Spleen (tissue), 11 donors: ENCODE measurements at regions not wholly inside any gene's neighbourhood (a gene's known extent, or its start where the extent isn't known, plus 50 kb on each side); places are given as distances from the start of the nearest gene placed in this dataset.

Experiments used
- DNase-seq: peaks from one replicate; pipeline ENCODE4 v3.0.0-alpha.2; 2020
- H3K27ac ChIP-seq, 8 donors: fragments of 200-600 bp; sonication (generic) in 7 of 8; 1 replicate in 4 of 8; 2 replicates in 4 of 8; pipeline versions ENCODE4 v1.5.0 to v1.8.0; 2016 to 2021; ENCODE audit warnings: inconsistent platforms in 4 of 8, mild to moderate bottlenecking in 4 of 8, moderate library complexity in 1 of 8
- H3K27me3 ChIP-seq, 7 donors: fragments of 200-600 bp; sonication (generic) in 6 of 7; replicated peaks in 1 of 7; 1 replicate in 4 of 7; 2 replicates in 3 of 7; pipeline versions ENCODE4 v1.5.0 to v1.8.0; 2016 to 2021; ENCODE audit warnings: inconsistent platforms in 3 of 7, mild to moderate bottlenecking in 1 of 7
- H3K36me3 ChIP-seq, 6 donors: fragments of 200-600 bp; sonication (generic) in 5 of 6; 1 replicate in 4 of 6; 2 replicates in 2 of 6; pipeline versions ENCODE4 v1.5.0 to v1.8.0; 2016 to 2021; ENCODE audit warnings: inconsistent platforms in 2 of 6
- H3K4me1 ChIP-seq, 6 donors: fragments of 200-600 bp; sonication (generic) in 5 of 6; 1 replicate in 3 of 6; 2 replicates in 3 of 6; pipeline versions ENCODE4 v1.5.0 to v1.8.0; 2016 to 2021; ENCODE audit warnings: inconsistent platforms in 3 of 6
- H3K4me3 ChIP-seq, 8 donors: fragments of 200-600 bp; sonication (generic) in 7 of 8; 1 replicate in 4 of 8; 2 replicates in 4 of 8; pipeline versions ENCODE4 v1.5.0 to v1.8.0; 2016 to 2021; ENCODE audit warnings: inconsistent platforms in 4 of 8, mild to moderate bottlenecking in 4 of 8, moderate library complexity in 2 of 8
- H3K9me3 ChIP-seq, 8 donors: fragments of 200-600 bp; sonication (generic) in 7 of 8; 1 replicate in 4 of 8; 2 replicates in 4 of 8; pipeline versions ENCODE4 v1.5.0 to v1.8.0; 2016 to 2021; ENCODE audit warnings: inconsistent platforms in 4 of 8
- CTCF ChIP-seq, 11 experiments: fragments of 200-600 bp in 7 of 11; fragments of 450-650 bp in 4 of 11; sonication (generic) in 4 of 11; IDR thresholded peaks in 8 of 11; conservative IDR thresholded peaks in 3 of 11; 1 replicate in 7 of 11; 2 replicates in 4 of 11; pipeline versions ENCODE4 v1.4.0 to v1.8.0; 2016 to 2021; ENCODE audit warnings: antibody characterized with exemption in 11 of 11, inconsistent platforms in 4 of 11, mild to moderate bottlenecking in 1 of 11
- POLR2A ChIP-seq, 3 donors: fragments of 450-650 bp; IDR thresholded peaks; one replicate each; pipeline ENCODE4 v1.5.1; 2017; ENCODE audit warnings: antibody characterized with exemption in 3 of 3, mild to moderate bottlenecking in 1 of 3
- POLR2AphosphoS5 ChIP-seq, 3 donors: sonication (generic); formaldehyde crosslinking; IDR thresholded peaks; one replicate each; pipeline ENCODE4 v1.5.1; 2017; ENCODE audit warnings: antibody characterized with exemption in 3 of 3
- WGBS, 5 donors: extraction: QIAGEN DNeasy Blood & Tissue Kit in 3 of 5; methylation state at CpG; one replicate each; pipeline versions ENCODE4 v1.1.5 to v1.1.7; 2013 to 2018; 5-methylcytosine and 5-hydroxymethylcytosine counted together
- intact Hi-C: fragments of 100-400 bp; cut with DNase I; formaldehyde crosslinking; loops from one replicate; pipeline ENCODE4 v1.15.0; 2023; ENCODE audit warnings: low total_unique reads
- donor health status: healthy with polysubstance abuse.
- donor health status: DM: no; HTN: no; CAD: no; lungs with moderate emphysema.
- donor health status: DM: no; HTN: no; CAD: no.
- donor health status: Bipolar disorder and iron deficiency.
- donor health status: healthy.
- donor health status: DM: no; HTN: no; CAD: no.
- donor health status: DM: yes; HTN: yes; CAD: no.

- TF ChIP-seq POLR2A (IDR thresholded peaks at IDR 0.05): no peak
- no peak for TF ChIP-seq POLR2AphosphoS5 (IDR thresholded peaks at IDR 0.05)
- TF ChIP-seq CTCF (IDR thresholded peaks at IDR 0.05 in 8 of 11, conservative IDR thresholded peaks at IDR 0.05 in 3 of 11): no peak
- 79 to 89% (median 82%) methylated on average over 3 of the region's 3 CpGs for WGBS, 5 donors
- Histone ChIP-seq H3K27ac (peak overlapping the region in 3 of 8 donors; percentile 90 to 92 (median 91)), H3K9me3 (peaks cover 0 to 5% (median 0%) of the 10 kb centered on the region in 8 donors), H3K4me3 (no peak overlapping the region), H3K27me3 (no peaks in the 10 kb centered on the region), H3K36me3 (no peaks in the 10 kb centered on the region), H3K4me1 (peaks cover 12 to 59% (median 30%) of the 10 kb centered on the region in 6 donors)
- DNase-seq: no peak
- intact Hi-C loops: no loop called here
Measured at GRCh38 chr1:235013512-235013911, 115.1 kb downstream of the TOMM20 start.

- no peak for TF ChIP-seq POLR2AphosphoS5 (IDR thresholded peaks at IDR 0.05)
- no peak for TF ChIP-seq POLR2A (IDR thresholded peaks at IDR 0.05)
- TF ChIP-seq CTCF (IDR thresholded peaks at IDR 0.05 in 8 of 11, conservative IDR thresholded peaks at IDR 0.05 in 3 of 11): no peak
- Histone ChIP-seq H3K4me3 (peak overlapping the region in 1 of 8 donors; percentile 55), H3K9me3 (peaks cover 0 to 5% (median 0%) of the 10 kb centered on the region in 8 donors), H3K27ac (peak overlapping the region; percentile 73 to 92 (median 85)), H3K4me1 (peaks cover 12 to 64% (median 27%) of the 10 kb centered on the region in 6 donors), H3K36me3 (no peaks in the 10 kb centered on the region), H3K27me3 (no peaks in the 10 kb centered on the region)
- no peak for DNase-seq
- 38 to 57% (median 53%) methylated on average over 10 of the region's 10 CpGs for WGBS, 5 donors
- intact Hi-C loops: no loop called here
Measured at GRCh38 chr1:235012436-235013210, 116.0 kb downstream of the TOMM20 start.

GRCh38 chr1:235011599-235012435, 116.8 kb downstream of the TOMM20 start:
- Histone ChIP-seq H3K36me3 (no peaks in the 10 kb centered on the region), H3K4me1 (peaks cover 12 to 65% (median 27%) of the 10 kb centered on the region in 6 donors), H3K9me3 (peaks cover 0 to 6% (median 0%) of the 10 kb centered on the region in 8 donors), H3K27me3 (no peaks in the 10 kb centered on the region), H3K27ac (peak overlapping the region; percentile 73 to 92 (median 85)), H3K4me3 (peak overlapping the region in 1 of 8 donors; percentile 55)
- DNase-seq: peak; percentile 94
- intact Hi-C loops: no loop called here
- 29 to 36% (median 35%) methylated on average over 19 to 22 of the region's 22 CpGs for WGBS, 5 donors
- TF ChIP-seq POLR2AphosphoS5 (IDR thresholded peaks at IDR 0.05) (peak; percentile 73 to 90 (median 89)), POLR2A (IDR thresholded peaks at IDR 0.05) (no peak)

GRCh38 chr1:235011064-235011598, 117.5 kb downstream of the TOMM20 start:
- Histone ChIP-seq H3K9me3 (peaks cover 0 to 6% (median 0%) of the 10 kb centered on the region in 8 donors), H3K27me3 (no peaks in the 10 kb centered on the region), H3K4me1 (peaks cover 12 to 72% (median 30%) of the 10 kb centered on the region in 6 donors), H3K27ac (peak overlapping the region; percentile 51 to 92 (median 85)), H3K36me3 (no peaks in the 10 kb centered on the region), H3K4me3 (peak overlapping the region in 1 of 8 donors; percentile 55)
- no peak for DNase-seq
- 42 to 45% (median 44%) methylated on average over 7 of the region's 7 CpGs for WGBS, 5 donors
- intact Hi-C loops: no loop called here
- no peak for TF ChIP-seq POLR2A (IDR thresholded peaks at IDR 0.05)
- TF ChIP-seq CTCF (IDR thresholded peaks at IDR 0.05 in 8 of 11, conservative IDR thresholded peaks at IDR 0.05 in 3 of 11): no peak
- TF ChIP-seq POLR2AphosphoS5 (IDR thresholded peaks at IDR 0.05): no peak
